Activated B cell treated with CpG ODN at 0.5 μM for 24 hours (primary cell): ENCODE measurements at regions not wholly inside any gene's neighbourhood (a gene's known extent, or its start where the extent isn't known, plus 50 kb on each side); places are given as distances from the start of the nearest gene placed in this dataset.

Source experiments
- ATAC-seq: fragments of 200-7000 bp; cut with Tn5 transposase; one replicate; pipeline ENCODE4 v1.10.0; 2021; ENCODE audit warnings: low read depth, mild to moderate bottlenecking, moderate library complexity
- CTCF ChIA-PET: fragments of 350-600 bp; sonication (Branson Sonifier 250); formaldehyde crosslinking; loops from one replicate; lab custom pipeline; 2021; ENCODE audit warnings: antibody characterized with exemption; lab: Charles Lee
- POLR2A ChIA-PET: fragments of 350-600 bp; sonication (Branson Sonifier 250); formaldehyde crosslinking; loops from one replicate; lab custom pipeline; 2021; ENCODE audit warnings: antibody characterized with exemption; lab: Charles Lee
- DNase-seq: peaks from one replicate; pipeline ENCODE4 v3.0.0; 2022
- H3K27ac Mint-ChIP-seq: one replicate; pipeline ENCODE4 v1.8.0; 2020; ENCODE audit warnings: mixed read lengths
- H3K27me3 Mint-ChIP-seq: one replicate; pipeline ENCODE4 v1.8.0; 2021; ENCODE audit warnings: mixed read lengths
- H3K36me3 Mint-ChIP-seq: one replicate; pipeline ENCODE4 v1.8.0; 2021; ENCODE audit warnings: low read depth, mixed read lengths
- H3K4me1 Mint-ChIP-seq: one replicate; pipeline ENCODE4 v1.8.0; 2021; ENCODE audit warnings: mixed read lengths
- H3K4me3 Mint-ChIP-seq: one replicate; pipeline ENCODE4 v1.8.0; 2020; ENCODE audit warnings: mild to moderate bottlenecking, mixed read lengths
- H3K9me3 Mint-ChIP-seq: one replicate; pipeline ENCODE4 v1.8.0; 2020; ENCODE audit warnings: mixed read lengths
- intact Hi-C: fragments of 100-400 bp; cut with micrococcal nuclease; formaldehyde crosslinking; loops from one replicate; pipeline ENCODE4 v1.15.1; 2024
- TF ChIP-seq, protein P1 (sequence below): fragments of 200-600 bp; IDR thresholded peaks from one replicate; pipeline ENCODE4 v1.8.0; 2022; ENCODE audit warnings: antibody characterized with exemption, mild to moderate bottlenecking

DNA sequence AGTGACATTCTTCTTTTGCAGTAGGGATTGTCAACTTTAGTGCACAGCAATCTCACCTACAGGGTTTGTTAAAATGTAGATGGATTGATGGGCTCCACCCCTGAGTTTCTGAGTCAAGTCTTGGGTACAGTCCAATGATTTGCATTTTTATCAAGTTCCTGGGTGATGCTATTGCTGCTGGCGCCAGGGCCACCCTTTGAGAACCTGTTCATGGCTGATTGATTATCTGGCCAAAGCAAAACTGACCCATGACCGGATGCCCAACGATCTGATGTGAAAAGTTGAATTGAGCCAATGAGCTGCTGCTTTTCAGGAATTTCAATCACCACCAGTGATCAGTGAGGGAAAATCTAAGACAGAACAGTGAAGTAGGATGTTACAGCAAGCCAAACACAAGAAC lies 675.3 kb downstream of the TMEM182 start:
- no peak overlapping the region for H3K4me3 Mint-ChIP-seq
- no peak overlapping the region for H3K27ac Mint-ChIP-seq
- CTCF ChIA-PET: no interaction called here
- DNase-seq (no peak), ATAC-seq (no peak)
- intact Hi-C loops: no loop called here
- no peaks in the 10 kb centered on the region for H3K4me1 Mint-ChIP-seq
- H3K9me3 Mint-ChIP-seq: peaks cover 10% of the 10 kb centered on the region
- POLR2A ChIA-PET: no interaction called here
- no peaks in the 10 kb centered on the region for H3K27me3 Mint-ChIP-seq
- TF ChIP-seq, protein P1, sequence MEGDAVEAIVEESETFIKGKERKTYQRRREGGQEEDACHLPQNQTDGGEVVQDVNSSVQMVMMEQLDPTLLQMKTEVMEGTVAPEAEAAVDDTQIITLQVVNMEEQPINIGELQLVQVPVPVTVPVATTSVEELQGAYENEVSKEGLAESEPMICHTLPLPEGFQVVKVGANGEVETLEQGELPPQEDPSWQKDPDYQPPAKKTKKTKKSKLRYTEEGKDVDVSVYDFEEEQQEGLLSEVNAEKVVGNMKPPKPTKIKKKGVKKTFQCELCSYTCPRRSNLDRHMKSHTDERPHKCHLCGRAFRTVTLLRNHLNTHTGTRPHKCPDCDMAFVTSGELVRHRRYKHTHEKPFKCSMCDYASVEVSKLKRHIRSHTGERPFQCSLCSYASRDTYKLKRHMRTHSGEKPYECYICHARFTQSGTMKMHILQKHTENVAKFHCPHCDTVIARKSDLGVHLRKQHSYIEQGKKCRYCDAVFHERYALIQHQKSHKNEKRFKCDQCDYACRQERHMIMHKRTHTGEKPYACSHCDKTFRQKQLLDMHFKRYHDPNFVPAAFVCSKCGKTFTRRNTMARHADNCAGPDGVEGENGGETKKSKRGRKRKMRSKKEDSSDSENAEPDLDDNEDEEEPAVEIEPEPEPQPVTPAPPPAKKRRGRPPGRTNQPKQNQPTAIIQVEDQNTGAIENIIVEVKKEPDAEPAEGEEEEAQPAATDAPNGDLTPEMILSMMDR: no peak
- no peaks in the 10 kb centered on the region for H3K36me3 Mint-ChIP-seq

DNA sequence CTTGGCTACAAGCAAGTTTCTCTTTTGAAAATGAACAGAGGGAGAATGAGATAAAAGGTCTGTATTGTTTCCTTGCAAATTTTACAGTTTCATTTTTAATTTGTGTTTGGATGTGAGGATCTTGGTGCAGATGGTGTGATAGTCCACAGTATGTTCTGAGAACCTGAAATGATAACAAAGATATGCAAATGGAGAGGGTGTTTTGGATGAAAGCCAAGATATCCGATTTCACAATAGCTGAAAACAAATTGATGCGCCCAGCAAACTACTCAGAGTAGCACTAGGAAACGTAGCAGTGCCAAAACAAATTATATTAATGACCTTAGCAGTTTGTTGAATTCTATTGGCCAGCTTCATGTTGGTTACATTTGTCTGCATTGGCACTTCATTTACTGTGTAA lies 683.5 kb downstream of the TMEM182 start:
- intact Hi-C loops: no loop called here
- no peaks in the 10 kb centered on the region for H3K27me3 Mint-ChIP-seq
- H3K9me3 Mint-ChIP-seq: peaks cover 5% of the 10 kb centered on the region
- DNase-seq (no peak), ATAC-seq (no peak)
- CTCF ChIA-PET: no interaction called here
- no peak overlapping the region for H3K27ac Mint-ChIP-seq
- H3K36me3 Mint-ChIP-seq: no peaks in the 10 kb centered on the region
- TF ChIP-seq, protein P1: no peak
- POLR2A ChIA-PET: no interaction called here
- H3K4me1 Mint-ChIP-seq: no peaks in the 10 kb centered on the region
- H3K4me3 Mint-ChIP-seq: no peak overlapping the region

DNA sequence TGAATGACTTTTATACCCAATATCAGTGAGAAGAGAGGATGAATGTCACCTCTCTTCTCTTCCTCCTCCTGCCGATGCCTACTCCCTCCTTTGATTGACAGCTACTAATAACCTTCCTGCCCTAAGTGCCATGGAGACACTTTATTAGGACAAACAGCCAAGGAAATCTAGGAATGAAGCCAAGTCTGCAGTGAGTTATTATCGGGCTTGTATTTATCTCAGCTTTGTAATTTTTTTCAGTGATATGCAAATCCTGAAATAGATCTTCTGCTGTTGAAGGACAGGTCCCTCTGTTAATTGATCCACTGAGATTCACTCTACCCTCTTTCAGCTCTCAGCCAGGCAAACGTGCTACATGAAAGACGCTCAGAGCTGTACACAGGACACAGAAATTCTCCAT lies 686.7 kb downstream of the TMEM182 start:
- TF ChIP-seq, protein P1: no peak
- H3K4me3 Mint-ChIP-seq: no peak overlapping the region
- H3K36me3 Mint-ChIP-seq: no peaks in the 10 kb centered on the region
- peaks cover 5% of the 10 kb centered on the region for H3K9me3 Mint-ChIP-seq
- POLR2A ChIA-PET: no interaction called here
- H3K4me1 Mint-ChIP-seq: no peaks in the 10 kb centered on the region
- CTCF ChIA-PET: no interaction called here
- intact Hi-C loops: no loop called here
- DNase-seq: no peak
- no peak for ATAC-seq
- no peaks in the 10 kb centered on the region for H3K27me3 Mint-ChIP-seq
- H3K27ac Mint-ChIP-seq: no peak overlapping the region

DNA sequence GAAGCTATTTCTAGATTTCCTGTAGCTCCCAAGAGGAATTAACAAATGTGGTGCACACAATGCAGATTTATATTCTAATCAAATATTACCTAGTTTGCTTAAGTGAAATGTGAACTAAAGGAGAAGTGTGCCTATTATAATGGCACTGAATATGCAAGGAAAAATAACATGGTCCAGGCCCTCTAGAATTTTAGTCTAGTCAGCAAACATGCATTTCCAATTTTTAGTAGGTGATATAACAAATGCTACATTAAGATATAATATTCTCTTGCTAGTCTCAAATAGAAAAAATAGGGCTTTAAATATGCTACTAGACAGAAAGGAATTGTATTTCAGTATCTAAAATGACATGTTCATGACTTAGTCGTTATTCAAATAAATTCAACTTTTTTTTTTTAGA lies 689.5 kb downstream of the TMEM182 start:
- Mint-ChIP-seq H3K9me3 (peaks cover 5% of the 10 kb centered on the region), H3K4me3 (no peak overlapping the region), H3K27ac (no peak overlapping the region), H3K36me3 (no peaks in the 10 kb centered on the region), H3K4me1 (no peaks in the 10 kb centered on the region), H3K27me3 (no peaks in the 10 kb centered on the region)
- intact Hi-C loops: no loop called here
- TF ChIP-seq, protein P1: no peak
- ChIA-PET CTCF (no interaction called here), POLR2A (no interaction called here)
- no peak for DNase-seq
- ATAC-seq: no peak

DNA sequence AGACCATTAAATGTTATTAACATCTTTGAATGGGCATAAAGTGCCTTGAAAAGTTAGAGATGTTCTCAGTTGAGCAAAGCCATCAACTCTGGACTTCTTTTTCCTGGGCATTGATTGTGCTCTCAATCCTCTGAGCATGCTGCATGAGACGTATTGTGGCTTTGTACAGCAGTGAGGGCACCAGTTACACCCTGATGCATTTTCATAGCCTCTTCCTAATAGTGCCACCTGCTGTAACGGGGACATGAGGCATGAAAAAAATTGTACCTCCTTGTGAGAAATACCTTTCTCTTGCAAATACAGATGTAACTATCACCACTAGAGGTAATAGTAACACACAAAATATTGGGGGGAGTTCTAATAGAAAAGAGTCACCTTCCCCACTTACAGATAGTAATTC lies 697.5 kb downstream of the TMEM182 start:
- TF ChIP-seq, protein P1: no peak
- no peaks in the 10 kb centered on the region for H3K4me1 Mint-ChIP-seq
- ChIA-PET POLR2A (no interaction called here), CTCF (no interaction called here)
- H3K27me3 Mint-ChIP-seq: no peaks in the 10 kb centered on the region
- DNase-seq: no peak
- peaks cover 6% of the 10 kb centered on the region for H3K9me3 Mint-ChIP-seq
- H3K4me3 Mint-ChIP-seq: no peak overlapping the region
- H3K27ac Mint-ChIP-seq: no peak overlapping the region
- intact Hi-C loops: no loop called here
- H3K36me3 Mint-ChIP-seq: no peaks in the 10 kb centered on the region
- ATAC-seq: no peak
